Posterior cingulate gyrus (tissue), 11 donors: ENCODE measurements at regions not wholly inside any gene's neighbourhood (a gene's known extent, or its start where the extent isn't known, plus 50 kb on each side); places are given as distances from the start of the nearest gene placed in this dataset.
"Not testable (repeated sequence)": the region's sequence is repeated elsewhere in the genome, so short reads cannot be mapped to it uniquely, and the experiment has no call there.

Experiments
- DNase-seq, 10 donors: peaks; one replicate each; pipeline versions ENCODE4 v3.0.0 to v3.0.0-alpha.2; 2020 to 2021; ENCODE audit warnings: mixed read lengths in 3 of 10
- intact Hi-C: fragments of 100-400 bp; cut with DNase I; formaldehyde crosslinking; loops from one replicate; pipeline ENCODE4 v1.15.1; 2023

DNA sequence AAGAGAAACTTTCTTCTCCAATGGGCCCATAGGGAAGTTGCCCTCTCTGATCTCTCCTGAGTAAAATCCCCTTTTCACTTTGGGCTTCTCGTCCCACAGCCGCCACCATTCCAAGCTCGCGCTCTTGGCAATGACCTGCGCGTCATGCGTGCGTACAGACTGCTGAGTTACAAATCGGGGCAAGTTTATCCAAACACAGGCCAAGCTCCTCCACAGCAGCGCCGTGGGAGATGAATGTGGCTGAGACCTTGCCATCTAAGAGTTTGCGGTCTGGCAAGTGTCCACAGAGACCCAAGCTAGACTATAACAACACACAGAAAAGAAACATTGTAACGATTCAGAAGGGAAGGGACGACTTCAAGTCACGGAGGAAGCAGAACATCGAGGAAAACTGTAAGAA lies 116.3 kb upstream of the SOD1 start:
- no peak for DNase-seq
- intact Hi-C loops = no loop called here

DNA sequence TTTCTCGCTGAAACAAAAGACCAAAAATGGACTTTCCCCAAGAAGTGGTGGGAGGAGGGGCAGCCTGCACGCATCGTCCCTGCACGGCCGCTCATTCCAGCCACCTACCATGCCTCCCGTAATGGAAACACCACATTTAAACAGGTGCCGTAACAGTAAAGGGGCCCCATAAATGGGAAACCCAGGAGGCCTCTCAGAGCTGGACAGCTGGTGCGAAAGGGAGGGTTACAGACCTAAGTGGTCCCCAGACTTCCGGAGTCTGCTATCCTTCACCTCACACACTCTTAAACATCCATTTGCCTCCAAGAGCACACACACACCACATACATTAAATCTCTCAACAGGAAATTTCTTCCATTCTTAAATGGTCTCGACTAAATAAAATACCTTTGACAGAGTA lies 120.7 kb upstream of the SOD1 start:
- no peak for DNase-seq
- intact Hi-C loops = no loop called here

DNA sequence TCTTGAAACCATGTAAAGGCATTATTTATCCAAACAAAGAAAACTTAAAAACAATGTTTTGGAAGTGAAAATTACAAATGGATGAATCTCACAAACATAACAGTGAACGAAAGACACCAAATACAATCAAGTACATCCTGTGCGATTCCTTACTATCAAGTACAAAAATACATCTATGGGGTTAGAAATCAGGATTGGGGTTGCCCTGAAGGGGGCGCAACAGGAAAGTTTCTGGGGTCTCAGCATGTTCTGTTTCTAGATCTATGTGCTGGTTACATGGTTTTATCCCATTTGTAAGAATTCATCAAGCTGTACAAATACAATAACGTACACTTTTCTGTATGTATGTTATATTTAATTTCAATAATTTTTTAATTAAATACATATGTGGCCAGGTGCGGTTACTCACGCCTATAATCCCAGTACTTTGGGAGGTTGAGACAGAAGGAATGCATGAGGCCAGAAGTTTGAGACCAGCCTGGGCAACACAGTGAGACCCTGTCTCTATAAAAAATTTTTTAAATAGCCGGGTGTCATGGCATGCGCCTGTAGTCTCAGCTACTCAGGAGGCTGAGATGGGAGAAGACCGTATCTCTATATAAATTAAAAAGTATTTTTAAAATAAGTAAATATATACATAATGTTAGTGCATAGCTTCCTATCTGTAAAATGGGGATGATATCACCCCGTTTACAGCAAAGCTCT lies 121.5 kb upstream of the SOD1 start:
- intact Hi-C loops = no loop called here
- no peak for DNase-seq

DNA sequence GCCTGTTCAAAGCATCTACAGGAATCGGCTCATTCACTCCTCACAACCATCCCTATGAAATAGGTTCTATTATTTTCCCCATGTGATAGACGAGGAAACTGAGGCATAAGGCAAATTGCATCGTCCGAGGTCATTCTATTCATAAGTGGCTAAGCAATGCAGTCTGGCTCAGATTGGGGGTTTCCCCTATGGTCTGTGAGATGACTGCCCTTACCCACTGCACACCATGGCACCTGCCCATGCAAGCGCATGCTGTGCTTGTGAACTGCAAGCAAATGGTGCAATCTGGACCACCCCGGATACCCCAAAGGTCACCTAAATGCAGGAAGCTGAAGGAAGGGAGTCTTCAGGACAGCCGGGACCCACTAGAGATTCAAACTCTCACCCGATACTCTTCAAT lies 123.4 kb upstream of the SOD1 start:
- intact Hi-C loops = no loop called here
- DNase-seq = no peak

DNA sequence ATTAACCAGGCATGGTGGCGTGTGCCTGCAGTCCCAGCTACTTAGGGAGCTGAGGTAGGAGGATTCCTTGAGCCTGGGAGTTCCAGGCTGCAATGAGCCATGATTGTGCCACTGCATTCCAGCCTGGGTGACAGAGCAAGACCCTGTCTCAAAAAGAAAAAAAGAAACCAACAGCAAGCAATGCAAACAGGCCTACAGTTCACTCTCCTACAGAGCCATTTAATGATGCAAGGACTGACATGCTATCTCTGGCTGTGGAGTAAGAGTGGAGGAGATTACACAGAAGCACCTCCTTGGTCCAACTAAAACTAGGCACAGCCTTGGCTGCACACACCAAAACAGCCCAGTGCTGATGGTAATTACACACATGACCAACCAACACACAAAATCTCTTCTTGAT lies 127.5 kb upstream of the SOD1 start:
- intact Hi-C loops = no loop called here
- DNase-seq = no peak

DNA sequence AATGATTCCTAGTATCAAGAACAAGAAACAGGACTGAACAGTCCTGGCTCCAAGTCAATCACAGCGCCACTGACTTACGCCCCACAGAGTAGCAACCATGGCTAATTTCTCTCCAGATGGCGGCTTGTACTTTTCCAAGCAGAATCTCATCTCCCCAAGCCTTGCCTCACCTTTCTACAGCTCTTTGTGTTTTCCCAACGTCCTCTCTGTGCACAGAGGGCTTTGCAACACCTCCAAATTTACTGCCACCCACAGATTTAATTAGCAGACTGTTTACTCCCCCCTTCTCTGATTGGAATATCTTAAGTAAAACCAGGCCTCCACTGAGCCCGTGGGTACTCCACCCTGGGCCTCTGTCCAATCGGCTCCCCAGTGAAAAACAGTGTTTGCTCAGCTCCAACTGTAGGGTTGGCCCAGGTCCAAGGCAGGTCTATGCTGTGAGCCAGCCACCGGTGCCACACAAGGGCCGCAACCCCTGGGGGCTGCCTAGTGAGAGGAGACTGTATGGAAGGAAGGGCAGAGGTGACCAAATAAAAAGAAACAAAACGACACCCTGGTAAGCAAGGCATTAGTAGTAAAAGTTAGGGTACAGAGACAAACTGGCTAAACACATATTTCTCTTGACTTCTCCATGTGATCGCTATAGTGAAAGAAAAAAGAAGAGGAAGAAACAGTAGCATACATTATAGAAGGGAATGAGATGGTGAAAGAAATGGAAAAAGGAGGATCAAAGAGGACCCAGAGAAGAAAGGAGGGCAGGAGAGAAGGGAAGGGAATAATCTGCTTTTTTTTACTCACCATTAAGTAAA lies 128.4 kb upstream of the SOD1 start:
- intact Hi-C loops = no loop called here
- no peak for DNase-seq

DNA sequence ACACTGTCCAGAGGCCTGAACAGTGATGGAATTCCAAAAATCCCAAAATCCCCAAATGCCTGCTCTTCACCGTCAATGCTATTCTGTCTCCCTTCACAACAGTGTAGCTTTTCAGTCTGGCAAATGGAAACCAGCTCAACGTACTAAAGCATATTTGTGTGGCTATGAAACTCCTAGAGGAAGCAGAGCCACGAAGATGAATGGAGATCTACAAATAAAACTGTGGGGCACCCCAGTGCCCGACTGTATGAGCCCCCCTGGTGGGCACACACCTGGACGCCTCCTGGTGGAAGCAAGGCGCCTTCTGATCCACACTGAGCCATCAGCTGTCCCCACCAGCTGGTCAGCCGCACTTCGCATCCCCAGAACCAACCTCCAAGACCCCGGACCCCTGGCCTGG lies 129.1 kb upstream of the SOD1 start:
- intact Hi-C loops = no loop called here
- no peak for DNase-seq

DNA sequence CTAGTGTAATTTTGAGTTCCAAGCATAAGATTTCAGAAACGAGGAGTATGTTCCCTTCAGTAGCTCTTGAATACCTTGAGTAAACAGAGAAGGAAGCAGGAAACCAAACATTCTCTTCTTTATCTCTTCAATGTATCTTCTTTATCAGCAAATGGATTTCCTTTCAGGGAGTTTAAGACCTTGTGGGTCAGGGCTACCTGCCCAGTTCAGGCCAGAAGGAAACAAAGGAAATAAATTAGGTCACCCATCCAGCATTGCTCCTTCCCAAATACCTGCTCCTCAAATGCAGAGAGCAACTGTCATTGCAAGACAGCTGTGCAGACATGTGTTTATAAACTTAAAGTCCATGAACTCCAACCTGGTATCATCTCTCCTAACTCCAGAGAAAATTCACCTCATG lies 130.1 kb upstream of the SOD1 start:
- DNase-seq = no peak
- intact Hi-C loops = no loop called here

DNA sequence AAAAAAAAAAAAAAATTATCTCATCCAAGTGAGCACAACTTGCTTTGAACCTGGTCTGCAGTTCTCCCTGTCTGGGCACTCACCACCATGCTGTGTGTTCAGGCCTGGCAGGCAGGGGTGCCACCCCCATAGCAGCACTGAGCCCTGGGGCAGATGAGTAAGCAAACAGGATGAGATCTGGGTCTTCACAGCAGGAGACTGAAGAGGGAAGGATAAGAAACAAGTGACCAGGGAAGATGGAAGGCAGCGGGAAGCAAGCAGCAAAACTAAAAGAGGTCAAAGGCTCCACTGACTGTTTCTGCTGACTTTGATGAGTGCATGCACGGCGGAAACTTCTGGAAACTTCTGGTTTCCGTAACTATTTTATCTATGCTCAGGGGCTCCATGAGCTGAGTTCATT lies 133.5 kb upstream of the SOD1 start:
- intact Hi-C loops = no loop called here
- no peak for DNase-seq

DNA sequence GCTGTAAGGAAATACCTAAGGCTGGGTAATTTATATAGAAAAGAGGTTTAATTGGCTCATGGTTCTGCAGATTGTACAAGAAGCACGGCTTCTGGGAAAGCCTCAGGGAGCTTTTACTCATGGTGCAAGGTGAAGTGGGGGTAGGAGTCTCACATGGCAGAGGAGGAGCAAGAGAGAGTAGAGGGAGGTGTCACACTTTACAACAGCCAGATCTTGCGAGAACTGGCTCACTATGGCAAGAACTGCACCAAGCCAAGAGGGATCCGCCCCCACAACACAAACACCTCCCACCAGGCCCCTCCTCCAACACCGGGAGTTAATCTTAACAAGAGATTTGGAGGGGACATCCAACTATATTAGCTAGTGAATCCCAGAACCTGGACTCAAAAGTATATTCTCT lies 135.4 kb upstream of the SOD1 start:
- intact Hi-C loops = no loop called here
- DNase-seq = no peak

DNA sequence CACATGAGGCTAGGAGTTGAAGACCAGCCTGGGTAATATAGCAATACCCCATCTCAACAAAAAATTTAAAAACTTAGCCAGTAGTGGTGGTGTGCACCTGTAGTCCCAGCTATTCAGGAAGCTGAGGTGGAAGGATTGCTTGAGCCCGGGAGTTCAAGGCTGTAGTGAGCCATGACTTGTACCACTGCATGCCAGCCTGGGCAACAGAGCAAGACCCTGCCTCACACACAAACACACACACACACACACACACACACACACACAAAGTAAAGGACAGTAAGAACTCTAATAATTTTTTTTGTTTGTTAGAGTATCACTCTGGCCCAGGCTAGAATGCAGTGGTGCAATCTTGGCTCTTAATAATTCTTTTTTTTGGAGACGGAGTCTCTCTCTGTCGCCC lies 138.0 kb upstream of the SOD1 start:
- no peak for DNase-seq
- intact Hi-C loops = no loop called here

DNA sequence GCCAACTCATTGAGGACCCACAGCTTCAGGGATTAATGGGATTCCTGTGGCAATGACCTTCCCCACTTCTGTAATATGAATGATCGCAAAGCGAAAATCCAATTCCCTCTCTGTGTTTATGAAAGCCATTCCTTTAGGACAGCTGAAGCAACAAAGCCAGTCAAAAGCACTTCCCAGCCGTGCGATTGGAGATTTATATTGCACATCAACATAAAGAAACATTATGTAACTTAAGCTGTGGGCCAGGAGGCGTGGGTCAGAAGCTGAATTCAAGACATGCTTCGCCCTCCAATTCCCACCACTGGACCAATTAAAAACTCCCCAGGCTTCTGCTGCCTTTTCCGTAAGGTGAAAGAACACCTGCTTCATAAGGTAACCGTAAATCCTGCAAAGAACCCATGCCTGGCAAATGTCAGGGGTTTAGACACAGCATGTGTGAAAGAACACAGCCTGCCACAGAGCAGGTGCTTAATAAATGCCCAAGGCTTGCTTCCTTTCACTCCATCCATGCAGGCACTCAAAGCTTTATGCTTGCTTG lies 138.9 kb upstream of the SOD1 start:
- intact Hi-C loops = no loop called here
- DNase-seq = no peak

DNA sequence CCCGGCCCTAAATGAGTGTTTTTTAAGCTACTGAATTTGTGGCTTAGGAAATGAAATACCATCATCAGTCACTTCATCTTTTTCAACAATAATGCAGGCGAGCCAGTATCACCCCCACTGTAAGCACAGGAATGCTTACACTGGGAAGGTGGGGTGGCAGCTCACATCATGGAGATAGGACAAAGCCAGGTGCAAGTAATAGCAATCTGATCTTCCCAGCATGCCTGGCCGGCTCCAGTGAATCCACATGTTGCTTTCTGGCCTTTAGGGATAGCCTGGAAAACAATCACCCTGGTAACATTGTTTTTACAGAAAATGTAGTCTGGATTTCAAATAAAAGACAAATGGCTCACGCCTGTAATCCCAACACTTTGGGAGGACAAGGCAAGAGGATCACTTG lies 140.9 kb upstream of the SOD1 start:
- intact Hi-C loops = no loop called here
- DNase-seq = no peak

DNA sequence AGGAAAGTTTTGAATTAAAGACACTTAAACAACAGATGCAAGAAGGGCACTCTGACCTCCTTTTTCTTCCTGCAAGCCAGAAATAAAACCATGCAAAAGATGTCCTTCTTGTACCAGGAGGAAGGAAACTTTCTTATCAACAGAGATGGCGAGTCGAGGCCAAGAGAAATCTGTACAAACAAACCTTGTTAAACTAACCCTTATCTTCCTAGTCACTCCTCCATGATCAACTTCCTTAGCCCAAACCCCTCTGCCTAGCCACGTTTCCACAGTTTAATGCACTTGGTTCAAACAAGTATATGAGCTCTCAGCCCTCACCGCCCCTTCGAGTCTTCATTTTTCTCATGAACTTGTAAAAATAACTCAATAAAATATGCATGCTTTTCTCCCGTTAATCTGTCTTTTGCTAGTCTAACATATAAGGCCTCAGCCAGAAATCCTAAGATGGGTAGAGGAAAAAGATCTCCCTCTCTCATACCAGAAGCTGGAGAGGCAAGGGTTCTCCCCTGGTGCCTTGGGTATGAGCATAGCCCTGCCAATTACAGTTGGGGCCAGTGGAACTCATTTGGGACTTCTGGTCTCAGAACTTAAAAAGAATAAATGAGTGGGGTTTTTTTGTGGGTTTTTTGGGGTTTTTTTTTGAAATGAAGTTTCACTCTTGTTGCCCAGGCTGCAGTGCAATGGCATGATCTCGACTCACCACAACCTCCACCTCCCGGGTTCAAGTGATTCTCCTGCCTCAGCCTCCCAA lies 141.7 kb upstream of the SOD1 start:
- DNase-seq = no peak
- intact Hi-C loops = no loop called here

DNA sequence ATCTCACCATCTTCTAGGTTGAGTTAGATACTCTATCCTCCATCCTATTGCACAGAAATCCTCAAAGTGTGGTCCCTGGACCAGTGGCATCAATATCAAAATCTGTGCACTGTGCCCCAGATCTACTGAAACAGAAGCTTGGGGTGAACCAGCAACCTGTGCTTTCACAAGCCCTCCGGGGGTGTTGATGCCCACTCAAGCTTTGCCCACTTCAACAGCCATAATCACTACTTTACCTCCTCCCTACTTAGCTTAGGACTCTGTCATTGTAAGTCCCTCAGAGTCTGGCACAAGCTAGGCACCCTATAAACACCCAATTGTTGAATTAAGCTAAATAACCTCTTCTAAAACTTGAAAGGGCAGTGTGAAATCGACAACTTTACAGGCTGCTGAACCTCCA lies 144.2 kb upstream of the SOD1 start:
- no peak for DNase-seq
- intact Hi-C loops = no loop called here

DNA sequence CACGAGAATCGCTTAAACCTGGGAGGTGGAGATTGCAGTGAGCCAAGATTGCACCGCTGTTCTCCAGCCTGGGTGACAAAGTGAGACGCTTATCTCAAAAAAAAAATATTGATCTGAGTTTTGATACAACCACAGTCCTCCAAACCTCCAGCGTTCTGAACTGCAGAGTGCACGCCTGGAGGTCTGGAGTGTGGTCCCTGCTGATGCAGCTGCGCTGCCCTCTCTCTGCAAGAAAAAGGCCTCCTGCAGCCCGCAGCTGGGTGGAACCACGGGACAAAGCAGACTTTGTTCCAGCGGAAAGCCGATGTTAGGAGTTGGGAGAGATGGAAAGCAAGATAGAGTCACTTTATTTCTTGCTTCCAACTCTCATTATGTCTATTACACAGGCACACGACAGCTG lies 144.9 kb upstream of the SOD1 start:
- DNase-seq = peak; percentile 61 to 98 (median 82)
- intact Hi-C loops = loop anchor here (5.0 kb wide), 1 partner anchor 57 kb away; no protein-coding TSS in a partner anchor

DNA sequence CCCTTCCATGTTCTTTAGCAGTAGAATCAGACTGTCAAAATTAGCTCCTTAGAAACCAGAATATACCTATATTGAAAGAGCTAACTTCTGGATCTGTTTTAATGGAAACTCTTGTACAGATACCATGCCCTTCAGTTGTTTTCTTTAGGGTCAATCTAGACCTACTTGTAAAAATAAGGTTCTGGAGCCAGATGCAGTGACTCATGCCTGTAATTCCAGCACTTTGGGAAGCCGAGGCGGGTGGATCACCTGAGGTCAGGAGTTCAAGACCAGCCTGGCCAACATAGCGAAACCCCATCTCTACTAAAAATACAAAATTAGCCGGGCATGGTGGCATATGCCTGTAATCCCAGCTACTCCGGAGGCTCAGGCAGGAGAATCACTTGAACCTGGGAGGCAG lies 146.0 kb upstream of the SOD1 start:
- not testable (repeated sequence) for DNase-seq
- intact Hi-C loops = loop anchor here (5.0 kb wide), 1 partner anchor 56 kb away; no protein-coding TSS in a partner anchor

DNA sequence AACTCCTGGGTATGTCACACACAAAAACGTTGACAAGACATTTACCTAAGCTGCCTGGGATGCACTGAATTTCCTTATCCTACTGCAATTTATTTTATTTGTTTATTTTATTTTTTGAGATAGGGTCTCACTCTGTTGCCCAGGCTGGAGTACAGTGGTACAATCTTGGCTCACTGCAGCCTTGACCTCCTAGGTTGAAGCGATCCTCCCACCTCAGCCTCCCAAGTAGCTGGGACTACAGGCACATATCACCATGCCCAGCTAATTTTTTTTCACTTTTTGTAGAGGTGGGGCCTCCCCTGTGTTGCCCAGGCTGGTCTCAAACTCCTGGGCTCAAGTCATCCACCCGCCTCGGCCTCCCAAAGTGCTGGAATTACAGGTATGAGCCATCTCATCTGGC lies 147.5 kb upstream of the SOD1 start:
- DNase-seq = not testable (repeated sequence)
- intact Hi-C loops = loop anchor here (5.0 kb wide), 1 partner anchor 55 kb away; no protein-coding TSS in a partner anchor

DNA sequence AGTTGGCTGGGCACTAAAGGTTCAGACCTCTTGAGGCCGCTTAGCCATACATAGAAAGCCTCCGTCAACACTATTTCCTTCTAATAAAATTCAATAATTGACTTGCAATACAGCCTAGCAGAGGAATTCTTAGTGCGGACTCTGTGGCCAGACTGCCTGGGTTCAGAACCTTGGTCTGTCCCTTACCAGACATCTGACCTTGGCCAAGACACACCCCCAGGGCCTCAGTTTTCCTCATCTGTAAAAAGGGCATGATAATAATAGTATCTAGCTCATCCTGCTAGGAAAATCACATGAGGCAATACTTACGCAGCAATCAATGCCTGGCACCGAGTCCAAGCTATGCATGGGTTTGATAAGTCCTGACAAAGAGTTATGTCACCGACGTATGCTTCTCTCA lies 148.2 kb upstream of the SOD1 start:
- intact Hi-C loops = loop anchor here (5.0 kb wide), 1 partner anchor 54 kb away; no protein-coding TSS in a partner anchor
- no peak for DNase-seq

DNA sequence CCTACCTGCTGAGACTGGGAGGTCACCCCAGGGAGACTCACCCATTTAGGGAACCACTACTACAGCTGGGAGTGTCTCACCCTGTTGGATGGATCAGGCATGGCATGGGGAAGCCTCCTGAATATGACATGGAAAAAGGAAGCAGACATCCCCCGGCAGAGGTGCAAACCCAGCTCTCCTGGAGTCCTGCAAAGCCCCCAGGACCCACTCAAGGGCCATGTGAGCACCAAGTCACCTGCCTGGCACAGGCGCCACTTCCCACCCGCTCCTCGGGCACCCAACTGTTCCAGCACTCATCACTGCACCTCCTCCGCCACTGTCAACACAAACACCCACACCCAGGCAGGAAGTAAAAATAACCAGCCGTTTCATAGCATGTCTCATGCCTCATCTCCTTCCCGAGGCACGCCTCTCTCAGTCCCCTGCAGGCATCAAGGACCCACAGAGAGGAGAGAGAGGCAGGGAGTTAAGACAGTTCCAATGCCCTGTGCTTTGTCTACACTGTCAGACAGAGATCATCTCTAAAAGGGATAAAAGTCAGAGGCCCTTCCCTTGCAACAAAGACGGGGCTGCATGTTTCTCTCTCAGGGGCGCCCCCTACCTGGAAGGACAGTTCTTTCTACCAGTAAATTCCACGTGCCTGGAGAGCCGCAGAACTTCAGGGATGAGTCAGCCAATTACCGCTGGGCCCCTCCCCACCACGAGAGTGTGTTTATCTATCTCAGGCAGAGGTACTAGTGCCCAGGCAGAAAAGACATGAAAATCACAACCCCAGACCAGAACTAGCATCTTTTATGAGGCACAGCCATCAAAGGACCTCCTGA lies 150.1 kb upstream of the SOD1 start:
- intact Hi-C loops = loop anchor here (5.0 kb wide), 1 partner anchor 52 kb away; no protein-coding TSS in a partner anchor
- DNase-seq = peak in 7 of 10 donors; percentile 44 to 95 (median 63)
